KMS-11 (cell line): ENCODE measurements at regions not wholly inside any gene's neighbourhood (a gene's known extent, or its start where the extent isn't known, plus 50 kb on each side); places are given as distances from the start of the nearest gene placed in this dataset.
"Not testable (repeated sequence)": the region's sequence is repeated elsewhere in the genome, so short reads cannot be mapped to it uniquely, and the experiment has no call there.

Experiments used
- H2AFZ ChIP-seq: fragments of 200-600 bp; sonication (generic); 2 replicates; pipeline ENCODE4 v1.6.1; 2016; ENCODE audit warnings: antibody characterized with exemption, mixed run types, low read depth
- H3K27ac ChIP-seq: fragments of 200-600 bp; sonication (generic); 2 replicates; pipeline ENCODE4 v1.6.1; 2016; ENCODE audit warnings: mild to moderate bottlenecking, mixed run types
- H3K27me3 ChIP-seq: fragments of 200-600 bp; sonication (generic); 2 replicates; pipeline ENCODE4 v1.6.1; 2017; ENCODE audit warnings: mild to moderate bottlenecking, low read depth, mixed run types, moderate library complexity; ENCODE audit not compliant: insufficient read depth
- H3K36me3 ChIP-seq: fragments of 200-600 bp; sonication (generic); 2 replicates; pipeline ENCODE4 v1.6.1; 2017; ENCODE audit warnings: mild to moderate bottlenecking, mixed run types; ENCODE audit not compliant: insufficient read depth
- H3K4me1 ChIP-seq: fragments of 200-600 bp; sonication (generic); 2 replicates; pipeline ENCODE4 v1.6.1; 2016; ENCODE audit warnings: mild to moderate bottlenecking, low read depth, mixed run types; ENCODE audit not compliant: poor library complexity, severe bottlenecking
- H3K4me2 ChIP-seq: fragments of 200-600 bp; sonication (generic); 2 replicates; pipeline ENCODE4 v1.7.0; 2016; ENCODE audit warnings: mild to moderate bottlenecking, mixed run types
- H3K4me3 ChIP-seq: fragments of 200-600 bp; sonication (generic); IDR thresholded peaks from 2 replicates; pipeline ENCODE4 v1.6.1; 2017; ENCODE audit warnings: low read depth, low read length, mixed read lengths; ENCODE audit not compliant: insufficient read depth
- H3K79me2 ChIP-seq: fragments of 200-600 bp; sonication (generic); 2 replicates; pipeline ENCODE4 v1.6.1; 2016; ENCODE audit warnings: low read depth, mixed run types; ENCODE audit not compliant: insufficient read depth
- H3K9ac ChIP-seq: fragments of 200-600 bp; sonication (generic); 2 replicates; pipeline ENCODE4 v1.6.1; 2016; ENCODE audit warnings: mild to moderate bottlenecking, mixed run types
- H4K20me1 ChIP-seq: fragments of 200-600 bp; sonication (generic); 2 replicates; pipeline ENCODE4 v1.6.1; 2016; ENCODE audit warnings: mild to moderate bottlenecking, mixed run types; ENCODE audit not compliant: insufficient read depth
- TF ChIP-seq, protein P1 (sequence below): fragments of 200-600 bp; sonication (generic); conservative IDR thresholded peaks from 2 replicates; pipeline ENCODE4 v1.6.1; 2017; ENCODE audit warnings: low read depth, mild to moderate bottlenecking, antibody characterized with exemption, low read length, moderate library complexity, mixed read lengths

DNA sequence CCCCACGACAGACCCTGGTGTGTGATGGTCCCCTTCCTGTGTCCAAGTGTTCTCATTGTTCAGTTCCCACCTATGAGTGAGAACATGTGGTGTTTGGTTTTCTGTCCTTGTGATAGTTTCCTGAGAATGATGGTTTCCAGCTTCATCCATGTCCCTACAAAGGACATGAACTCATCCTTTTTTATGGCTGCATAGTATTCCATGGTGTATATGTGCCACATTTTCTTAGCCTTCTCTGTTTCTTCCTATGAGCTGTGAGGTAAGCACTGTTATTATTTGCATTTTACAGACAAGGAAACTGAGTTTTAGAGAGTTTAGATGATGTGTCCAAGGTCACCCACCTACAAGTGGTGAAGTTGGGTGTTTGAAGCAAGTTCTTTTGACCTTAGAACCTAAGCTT, 51.1 kb upstream of the BNC1 start:
- not testable (repeated sequence) for H3K27ac ChIP-seq, H4K20me1 ChIP-seq, H2AFZ ChIP-seq, H3K27me3 ChIP-seq, H3K4me3 ChIP-seq, H3K4me1 ChIP-seq, H3K36me3 ChIP-seq, H3K9ac ChIP-seq, H3K79me2 ChIP-seq, H3K4me2 ChIP-seq

DNA sequence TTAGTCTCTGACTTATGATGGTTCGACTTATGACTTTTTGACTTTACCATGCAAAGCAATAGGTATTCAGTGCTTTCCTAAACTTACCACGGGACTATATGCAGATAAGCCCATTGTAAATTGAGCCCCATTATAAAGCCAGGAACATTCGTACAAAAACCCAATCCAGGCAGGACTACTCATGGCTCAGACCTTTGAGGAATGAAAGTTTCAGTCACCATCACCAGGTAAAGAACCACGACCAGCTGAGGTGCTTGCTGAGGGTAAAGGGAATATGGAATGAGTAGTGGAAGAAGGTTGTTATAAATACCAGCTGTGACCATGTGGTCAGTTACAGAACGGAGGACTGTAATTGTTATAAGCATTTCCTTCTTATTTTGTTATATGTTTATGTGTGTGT, 54.9 kb upstream of the BNC1 start:
- Histone ChIP-seq H4K20me1 (no peaks in the 10 kb centered on the region), H3K36me3 (no peaks in the 10 kb centered on the region), H3K27me3 (no peaks in the 10 kb centered on the region), H2AFZ (no peak overlapping the region), H3K4me2 (no peak overlapping the region), H3K27ac (no peak overlapping the region), H3K4me3 (no peak overlapping the region), H3K4me1 (no peaks in the 10 kb centered on the region), H3K9ac (no peak overlapping the region), H3K79me2 (no peaks in the 10 kb centered on the region)
- TF ChIP-seq, protein P1, sequence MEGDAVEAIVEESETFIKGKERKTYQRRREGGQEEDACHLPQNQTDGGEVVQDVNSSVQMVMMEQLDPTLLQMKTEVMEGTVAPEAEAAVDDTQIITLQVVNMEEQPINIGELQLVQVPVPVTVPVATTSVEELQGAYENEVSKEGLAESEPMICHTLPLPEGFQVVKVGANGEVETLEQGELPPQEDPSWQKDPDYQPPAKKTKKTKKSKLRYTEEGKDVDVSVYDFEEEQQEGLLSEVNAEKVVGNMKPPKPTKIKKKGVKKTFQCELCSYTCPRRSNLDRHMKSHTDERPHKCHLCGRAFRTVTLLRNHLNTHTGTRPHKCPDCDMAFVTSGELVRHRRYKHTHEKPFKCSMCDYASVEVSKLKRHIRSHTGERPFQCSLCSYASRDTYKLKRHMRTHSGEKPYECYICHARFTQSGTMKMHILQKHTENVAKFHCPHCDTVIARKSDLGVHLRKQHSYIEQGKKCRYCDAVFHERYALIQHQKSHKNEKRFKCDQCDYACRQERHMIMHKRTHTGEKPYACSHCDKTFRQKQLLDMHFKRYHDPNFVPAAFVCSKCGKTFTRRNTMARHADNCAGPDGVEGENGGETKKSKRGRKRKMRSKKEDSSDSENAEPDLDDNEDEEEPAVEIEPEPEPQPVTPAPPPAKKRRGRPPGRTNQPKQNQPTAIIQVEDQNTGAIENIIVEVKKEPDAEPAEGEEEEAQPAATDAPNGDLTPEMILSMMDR = no peak

DNA sequence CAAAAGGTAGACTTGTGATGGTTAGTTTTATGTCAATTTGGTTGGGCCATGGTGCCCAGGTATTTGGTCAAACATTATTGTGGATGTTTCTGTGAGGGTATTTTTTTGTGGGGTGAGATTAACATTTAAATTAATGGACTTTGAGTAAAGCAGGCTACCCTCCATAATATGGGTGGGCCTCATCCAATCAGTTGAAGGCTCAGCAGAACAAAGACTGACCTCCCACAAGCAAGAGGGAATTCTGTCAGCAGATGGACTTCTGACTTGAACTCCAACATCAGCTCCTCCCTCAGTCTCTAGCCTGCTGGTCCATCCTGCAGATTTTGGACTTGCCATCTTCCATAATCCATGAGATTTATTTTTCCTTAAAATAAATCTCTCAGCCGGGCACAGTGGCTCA, 55.6 kb upstream of the BNC1 start:
- no peaks in the 10 kb centered on the region for H4K20me1 ChIP-seq
- TF ChIP-seq, protein P1 = no peak
- no peak overlapping the region for H3K4me2 ChIP-seq
- H3K27ac ChIP-seq = no peak overlapping the region
- no peaks in the 10 kb centered on the region for H3K4me1 ChIP-seq
- H3K36me3 ChIP-seq = no peaks in the 10 kb centered on the region
- H3K9ac ChIP-seq = no peak overlapping the region
- H2AFZ ChIP-seq = no peak overlapping the region
- H3K27me3 ChIP-seq = no peaks in the 10 kb centered on the region
- H3K79me2 ChIP-seq = no peaks in the 10 kb centered on the region
- no peak overlapping the region for H3K4me3 ChIP-seq

DNA sequence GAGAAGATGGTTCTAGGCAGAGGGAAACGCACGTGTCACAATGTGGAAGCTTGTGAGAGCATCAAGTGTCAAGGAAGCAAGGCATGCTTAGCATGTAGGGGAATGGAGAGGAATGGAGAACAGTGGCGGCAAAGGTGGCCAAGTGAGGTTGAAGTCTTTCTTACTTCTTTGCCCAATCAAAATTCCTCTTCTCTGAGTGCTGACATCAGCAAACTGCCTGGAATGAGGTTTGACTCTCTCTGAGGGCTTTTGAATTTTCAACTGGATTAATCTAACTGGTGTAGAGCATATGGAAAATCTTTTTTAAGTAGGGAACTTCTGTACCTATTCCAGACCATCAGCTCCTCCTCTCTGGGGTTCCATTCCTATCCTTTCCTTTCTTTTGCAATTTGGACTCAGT, 61.9 kb upstream of the BNC1 start:
- H3K27ac ChIP-seq = no peak overlapping the region
- H4K20me1 ChIP-seq = no peaks in the 10 kb centered on the region
- H3K4me2 ChIP-seq = no peak overlapping the region
- H3K36me3 ChIP-seq = no peaks in the 10 kb centered on the region
- H3K27me3 ChIP-seq = no peaks in the 10 kb centered on the region
- no peak overlapping the region for H3K9ac ChIP-seq
- no peak overlapping the region for H3K4me3 ChIP-seq
- TF ChIP-seq, protein P1 = no peak
- H3K79me2 ChIP-seq = no peaks in the 10 kb centered on the region
- no peak overlapping the region for H2AFZ ChIP-seq
- H3K4me1 ChIP-seq = no peaks in the 10 kb centered on the region

DNA sequence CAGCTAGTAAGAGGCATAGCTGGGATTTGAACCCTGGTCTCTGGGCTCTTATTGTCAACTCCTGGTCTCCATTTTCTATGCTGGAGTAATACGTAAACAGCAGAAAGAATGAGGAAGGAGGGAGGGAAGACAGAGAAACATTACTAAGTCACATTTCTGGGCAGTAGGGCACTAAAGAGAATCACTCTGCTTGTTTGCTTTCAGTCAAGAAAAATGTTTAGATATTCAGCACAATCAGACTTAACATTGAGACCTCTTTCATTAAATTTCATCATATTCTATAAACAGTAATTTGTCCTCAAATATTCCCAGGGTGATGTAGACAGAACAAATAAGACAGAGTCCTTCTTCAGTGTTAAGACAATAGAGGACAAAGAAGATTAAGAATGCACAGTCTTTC, 67.7 kb upstream of the BNC1 start:
- TF ChIP-seq, protein P1 = no peak

More for the DNA sequence above, 67.7 kb upstream of the BNC1 start:
- no peaks in the 10 kb centered on the region for H3K4me1 ChIP-seq
- no peak overlapping the region for H3K4me3 ChIP-seq
- no peaks in the 10 kb centered on the region for H3K36me3 ChIP-seq
- no peak overlapping the region for H3K27ac ChIP-seq
- no peaks in the 10 kb centered on the region for H3K27me3 ChIP-seq
- no peaks in the 10 kb centered on the region for H4K20me1 ChIP-seq
- no peak overlapping the region for H3K9ac ChIP-seq
- H3K79me2 ChIP-seq = no peaks in the 10 kb centered on the region
- H3K4me2 ChIP-seq = no peak overlapping the region
- H2AFZ ChIP-seq = no peak overlapping the region
